ENCODE measurements at regions not wholly inside any gene's neighbourhood (a gene's known extent, or its start where the extent isn't known, plus 50 kb on each side); places are given as distances from the start of the nearest gene placed in this dataset.

- 54% methylated on average over 3 of the region's 3 CpGs for WGBS (ENCODE audit: insufficient coverage, low coverage, low lambda C conversion rate, missing lambda C conversion rate)
- H3K27ac ChIP-seq: no peak overlapping the region
- ATAC-seq: no peak
- peaks cover 0 to 12% (median 0%) of the 10 kb centered on the region in 4 donors for H3K4me1 ChIP-seq
- intact Hi-C loops (cut with DNase I): no loop called here
- no peaks in the 10 kb centered on the region for H3K36me3 ChIP-seq
- no peaks in the 10 kb centered on the region for H3K27me3 ChIP-seq
- no peak for DNase-seq
- H3K9me3 ChIP-seq: no peaks in the 10 kb centered on the region
- H3K4me3 ChIP-seq: no peak overlapping the region
- no peak for TF ChIP-seq CTCF (IDR thresholded peaks at IDR 0.05)
- TF ChIP-seq POLR2A (IDR thresholded peaks at IDR 0.05): no peak
Observed at GRCh38 chrX:65607070-65607742, 60.2 kb upstream of the MSN start.

- H3K27ac ChIP-seq: peak overlapping the region; percentile 76 to 89 (median 87)
- WGBS (ENCODE audit: insufficient coverage, low coverage, low lambda C conversion rate, missing lambda C conversion rate): 83% methylated on average over 1 of the region's 2 CpGs
- TF ChIP-seq POLR2A (IDR thresholded peaks at IDR 0.05) (no peak), CTCF (IDR thresholded peaks at IDR 0.05) (no peak)
- H3K9me3 ChIP-seq: no peaks in the 10 kb centered on the region
- no peak for ATAC-seq
- no peak for DNase-seq
- H3K27me3 ChIP-seq: no peaks in the 10 kb centered on the region
- intact Hi-C loops (cut with DNase I): no loop called here
- no peaks in the 10 kb centered on the region for H3K36me3 ChIP-seq
- H3K4me3 ChIP-seq: no peak overlapping the region
- no peaks in the 10 kb centered on the region for H3K4me1 ChIP-seq
Observed at GRCh38 chrX:65602221-65602560, 65.3 kb upstream of the MSN start.

- intact Hi-C loops (cut with DNase I): no loop called here
- no peaks in the 10 kb centered on the region for H3K36me3 ChIP-seq
- ATAC-seq: peak; percentile 95 to 100 (median 96)
Observed at GRCh38 chrX:65601530-65602220, 65.8 kb upstream of the MSN start.

GRCh38 chrX:65601126-65601525, 66.3 kb upstream of the MSN start:
- Histone ChIP-seq H3K36me3 (no peaks in the 10 kb centered on the region), H3K4me1 (no peaks in the 10 kb centered on the region), H3K27me3 (no peaks in the 10 kb centered on the region), H3K4me3 (no peak overlapping the region), H3K9me3 (no peaks in the 10 kb centered on the region), H3K27ac (peak overlapping the region; percentile 76 to 89 (median 87))
- ATAC-seq: peak; percentile 7 to 34 (median 22)
- no peak for DNase-seq
- intact Hi-C loops (cut with DNase I): no loop called here
- TF ChIP-seq POLR2A (IDR thresholded peaks at IDR 0.05) (no peak), CTCF (IDR thresholded peaks at IDR 0.05) (peak in 1 of 4 donors; percentile 6)
- WGBS (ENCODE audit: insufficient coverage, low coverage, low lambda C conversion rate, missing lambda C conversion rate): 67% methylated on average over 2 of the region's 3 CpGs

More at GRCh38 chrX:65601530-65602220, 65.8 kb upstream of the MSN start:
- no peaks in the 10 kb centered on the region for H3K27me3 ChIP-seq
- peak in 2 of 4 donors; percentile 1 to 52 for TF ChIP-seq CTCF (IDR thresholded peaks at IDR 0.05)
- peak; percentile 27 for TF ChIP-seq POLR2A (IDR thresholded peaks at IDR 0.05)
- no peaks in the 10 kb centered on the region for H3K9me3 ChIP-seq
- H3K4me1 ChIP-seq: no peaks in the 10 kb centered on the region
- DNase-seq: peak; percentile 82 to 85 (median 84)
- 17% methylated on average over 1 of the region's 3 CpGs for WGBS (ENCODE audit: insufficient coverage, low coverage, low lambda C conversion rate, missing lambda C conversion rate)
- peak overlapping the region; percentile 76 to 89 (median 87) for H3K27ac ChIP-seq
- H3K4me3 ChIP-seq: no peak overlapping the region

Measured in right lobe of liver (tissue), 6 donors.